RKO (cell line): ENCODE measurements at regions not wholly inside any gene's neighbourhood (a gene's known extent, or its start where the extent isn't known, plus 50 kb on each side); places are given as distances from the start of the nearest gene placed in this dataset.
"Not testable (repeated sequence)": the region's sequence is repeated elsewhere in the genome, so short reads cannot be mapped to it uniquely, and the experiment has no call there.

Experiments used
- DNase-seq: peaks from one replicate; pipeline ENCODE4 v3.0.0-alpha.2; 2016; ENCODE audit warnings: low spot score

- DNase-seq = no peak
Observed at GRCh38 chr10:81444242-81444929, 430.6 kb upstream of the NRG3 start.

- no peak for DNase-seq
Observed at GRCh38 chr10:81450651-81451050, 424.3 kb upstream of the NRG3 start.

- DNase-seq = no peak
Observed at GRCh38 chr10:81472927-81473470, 402.0 kb upstream of the NRG3 start.

GRCh38 chr10:81473755-81474154 is 401.2 kb upstream of the NRG3 start:
- no peak for DNase-seq

- peak; percentile 1 for DNase-seq
Observed at GRCh38 chr10:81479316-81479715, 395.7 kb upstream of the NRG3 start.

GRCh38 chr10:81496626-81497025 is 378.4 kb upstream of the NRG3 start:
- no peak for DNase-seq

GRCh38 chr10:81498011-81498551 is 376.9 kb upstream of the NRG3 start:
- no peak for DNase-seq

- no peak for DNase-seq
Observed at GRCh38 chr10:81502677-81503359, 372.2 kb upstream of the NRG3 start.

GRCh38 chr10:81505777-81506176 is 369.2 kb upstream of the NRG3 start:
- not testable (repeated sequence) for DNase-seq

GRCh38 chr10:81514811-81515210 is 360.2 kb upstream of the NRG3 start:
- DNase-seq = no peak

GRCh38 chr10:81520688-81521087 is 354.3 kb upstream of the NRG3 start:
- DNase-seq = no peak

GRCh38 chr10:81524467-81524866 is 350.5 kb upstream of the NRG3 start:
- DNase-seq = no peak

- DNase-seq = no peak
Observed at GRCh38 chr10:81532403-81532802, 342.6 kb upstream of the NRG3 start.

GRCh38 chr10:81534991-81535390 is 340.0 kb upstream of the NRG3 start:
- no peak for DNase-seq

- no peak for DNase-seq
Observed at GRCh38 chr10:81541517-81541916, 333.5 kb upstream of the NRG3 start.

GRCh38 chr10:81546243-81546642 is 328.8 kb upstream of the NRG3 start:
- no peak for DNase-seq

GRCh38 chr10:81548160-81548559 is 326.8 kb upstream of the NRG3 start:
- no peak for DNase-seq

GRCh38 chr10:81564143-81564542 is 310.9 kb upstream of the NRG3 start:
- no peak for DNase-seq

- no peak for DNase-seq
Observed at GRCh38 chr10:81569488-81569887, 305.5 kb upstream of the NRG3 start.

- DNase-seq = no peak
Observed at GRCh38 chr10:81570349-81570748, 304.6 kb upstream of the NRG3 start.

GRCh38 chr10:81570878-81571794 is 303.9 kb upstream of the NRG3 start:
- DNase-seq = no peak

- no peak for DNase-seq
Observed at GRCh38 chr10:81575036-81575435, 300.0 kb upstream of the NRG3 start.
